HG02981 (cell line): ENCODE measurements at regions not wholly inside any gene's neighbourhood (a gene's known extent, or its start where the extent isn't known, plus 50 kb on each side); places are given as distances from the start of the nearest gene placed in this dataset.

Experiments
- ATAC-seq: cut with Tn5 transposase; IDR thresholded peaks from one replicate; pipeline ENCODE4 v1.9.1; 2021; ENCODE audit warnings: mild to moderate bottlenecking, moderate library complexity; ENCODE audit not compliant: unreplicated experiment

DNA sequence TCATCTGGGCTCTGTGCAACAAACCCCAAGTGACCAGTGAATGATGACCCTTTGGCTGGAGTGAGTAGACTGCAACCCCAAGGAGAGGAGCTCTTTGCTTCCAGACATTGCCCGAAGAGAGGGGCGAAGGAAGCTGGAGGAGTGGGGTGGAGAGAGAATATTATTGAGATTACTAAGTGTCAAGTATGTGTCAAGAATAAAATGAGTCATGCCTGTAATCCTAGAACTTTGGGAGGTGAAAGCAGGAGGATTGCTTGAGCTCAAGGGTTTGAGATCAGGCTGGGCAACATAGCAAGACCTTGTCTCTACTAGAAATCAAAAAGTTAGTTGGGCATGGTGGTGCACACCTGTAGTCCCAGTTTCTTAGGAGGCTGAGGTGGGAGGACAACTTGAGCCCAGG lies 142.0 kb upstream of the CCL2 start:
- ATAC-seq = no peak

DNA sequence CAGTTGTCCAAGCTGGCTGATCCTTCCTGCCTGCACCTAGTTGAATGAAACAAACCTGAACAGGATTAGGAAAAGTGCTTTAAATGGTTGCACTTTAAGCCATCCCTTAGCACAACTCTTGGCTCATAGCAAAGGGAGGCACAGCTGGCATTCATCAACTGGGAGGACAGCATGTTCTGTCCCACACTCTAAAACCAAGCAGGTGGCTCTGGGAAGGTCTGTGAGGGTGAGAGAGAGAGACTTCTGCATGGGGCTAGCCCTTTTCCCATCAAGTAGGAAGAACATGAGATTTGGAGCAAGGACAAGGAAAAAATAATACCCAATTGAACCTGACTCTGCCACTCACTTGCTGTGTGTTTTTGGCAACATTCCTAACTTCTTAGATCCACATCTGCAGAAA lies 140.9 kb upstream of the CCL2 start:
- ATAC-seq = no peak

DNA sequence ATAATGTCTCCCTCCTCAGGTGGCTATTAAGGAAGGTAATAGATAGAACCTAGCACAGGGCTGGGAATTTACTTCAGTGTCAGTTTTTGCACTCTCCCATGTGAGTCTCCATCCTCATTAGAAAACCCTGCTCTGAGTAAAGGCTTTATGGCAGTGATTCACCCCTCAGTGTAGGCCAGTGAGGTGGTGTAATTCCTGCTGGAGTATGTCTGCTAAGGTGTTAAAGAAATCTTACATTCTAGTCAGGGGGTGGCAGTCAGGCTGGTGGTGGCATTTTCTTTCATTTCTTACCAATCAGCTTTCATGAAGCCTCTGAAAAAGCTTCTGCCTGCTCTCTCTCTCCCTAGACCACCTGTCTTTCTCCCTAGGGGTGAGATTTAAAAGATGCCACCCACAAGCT lies 138.8 kb upstream of the CCL2 start:
- ATAC-seq = no peak

DNA sequence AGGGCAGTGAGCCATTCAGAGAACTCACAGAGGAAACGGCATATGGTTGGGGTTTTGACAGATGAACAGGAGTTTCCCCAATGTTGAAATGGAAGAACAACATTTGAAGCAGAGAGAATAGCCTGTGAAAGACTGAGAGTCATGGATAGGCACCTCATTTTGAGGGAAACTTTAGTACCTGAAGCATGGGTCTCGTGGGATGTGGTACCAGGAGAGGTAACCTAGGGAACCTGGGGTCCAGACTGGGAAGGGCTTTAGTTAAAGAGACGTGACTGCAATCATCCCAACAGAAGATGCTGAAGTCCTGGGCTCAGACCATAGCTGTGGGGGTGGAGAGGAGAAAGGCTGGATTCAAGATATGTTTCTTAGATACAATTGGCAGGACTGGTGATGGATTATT lies 137.8 kb upstream of the CCL2 start:
- ATAC-seq = no peak

- ATAC-seq = no peak
Measured at GRCh38 chr17:34117811-34118210, 137.3 kb upstream of the CCL2 start.

- no peak for ATAC-seq
Measured at GRCh38 chr17:34118564-34118963, 136.5 kb upstream of the CCL2 start.

DNA sequence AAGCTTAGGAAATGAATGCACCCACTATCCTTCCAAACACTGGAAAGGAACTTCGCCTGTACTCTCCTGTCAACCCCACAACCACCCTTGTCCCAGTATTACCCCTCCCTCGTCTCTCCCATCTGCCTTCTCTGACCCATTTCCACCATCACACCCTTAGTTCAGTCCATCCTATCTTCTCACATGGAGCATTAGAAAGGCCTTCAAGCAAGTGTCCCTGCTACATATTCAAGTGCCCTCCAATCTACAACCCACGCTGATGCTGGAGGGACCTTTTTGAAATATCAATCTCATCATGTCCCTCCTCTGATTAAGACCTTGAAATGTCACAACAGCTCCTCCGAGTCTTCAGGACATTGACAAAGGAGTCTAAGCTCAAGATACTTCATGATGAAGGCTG lies 133.8 kb upstream of the CCL2 start:
- no peak for ATAC-seq

DNA sequence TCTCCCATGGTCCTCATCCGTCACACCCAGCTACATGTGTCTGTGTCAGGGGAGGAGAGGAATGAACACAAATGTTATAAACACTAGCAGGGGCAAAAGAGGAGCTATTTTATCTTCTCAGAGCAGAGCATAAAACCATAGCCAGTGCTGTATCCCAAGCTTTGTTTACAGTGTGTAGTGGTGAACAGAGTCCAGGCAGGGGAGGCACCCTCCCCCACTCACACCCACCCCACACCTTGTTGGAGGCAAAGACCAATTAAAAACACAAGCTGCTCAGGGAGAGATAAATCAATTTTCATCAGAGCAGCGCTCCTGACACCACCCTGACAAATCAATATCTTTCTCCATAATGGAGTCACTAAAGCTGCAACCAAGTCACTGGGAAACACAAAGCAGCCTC lies 132.6 kb upstream of the CCL2 start:
- no peak for ATAC-seq

DNA sequence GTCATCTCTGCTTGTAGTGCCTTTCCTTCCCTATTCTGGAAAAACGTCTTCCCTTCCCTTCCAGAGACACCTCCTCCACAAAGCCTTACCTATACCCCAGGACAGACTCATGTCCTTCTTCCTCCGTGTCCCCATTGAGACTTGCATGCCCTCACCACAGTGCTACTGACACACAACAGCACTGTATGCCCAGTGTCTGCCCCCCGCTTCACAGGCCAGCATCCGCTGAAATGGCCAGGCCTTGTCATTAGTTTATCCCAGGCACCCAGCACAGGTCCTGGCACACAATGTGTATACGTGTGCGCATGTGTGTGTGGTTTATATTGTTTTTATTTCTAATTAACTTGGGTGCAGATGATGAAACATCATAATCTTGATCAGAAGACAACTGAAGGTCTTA lies 130.1 kb upstream of the CCL2 start:
- ATAC-seq = no peak

DNA sequence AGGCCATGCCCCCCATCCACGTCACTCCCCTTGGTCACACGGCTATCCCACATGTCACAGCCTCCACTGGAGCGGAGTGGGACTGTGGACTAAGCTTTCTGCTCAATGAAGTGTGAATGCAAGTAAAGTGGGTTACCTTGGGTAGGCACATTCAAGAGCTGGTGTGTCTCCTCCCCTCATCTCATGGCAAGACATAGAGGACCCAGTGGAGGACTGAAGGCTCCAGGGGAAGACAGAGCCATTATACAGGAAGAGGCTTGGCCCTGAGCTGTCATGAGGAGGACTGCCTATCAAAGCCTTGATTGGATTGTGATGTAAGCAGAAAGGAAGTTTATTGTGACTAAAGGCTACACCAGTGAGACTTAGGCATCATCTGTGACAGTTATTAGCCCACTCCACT lies 129.2 kb upstream of the CCL2 start:
- no peak for ATAC-seq

- no peak for ATAC-seq
Measured at GRCh38 chr17:34126496-34126895, 128.6 kb upstream of the CCL2 start.

DNA sequence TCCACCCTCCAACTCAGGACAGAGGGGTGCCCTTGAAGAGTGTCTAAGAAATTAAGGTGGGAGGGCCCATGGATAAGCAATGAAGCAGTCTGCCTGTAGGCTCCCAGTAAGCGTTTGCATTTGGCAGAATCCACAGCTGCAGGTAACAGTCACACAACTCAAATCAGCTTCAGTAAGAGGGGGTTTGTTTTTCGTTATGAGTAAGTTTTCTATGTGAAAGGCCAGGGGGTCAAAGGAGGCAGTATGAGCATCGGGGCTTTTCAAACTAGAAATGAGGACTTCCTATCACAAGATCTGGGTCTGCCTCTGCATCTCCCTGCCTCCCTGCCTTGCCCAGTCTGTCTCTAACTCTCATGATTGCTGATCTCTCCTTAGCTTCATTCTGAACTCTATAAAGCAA lies 128.1 kb upstream of the CCL2 start:
- ATAC-seq = no peak

- no peak for ATAC-seq
Measured at GRCh38 chr17:34130544-34130943, 124.5 kb upstream of the CCL2 start.

DNA sequence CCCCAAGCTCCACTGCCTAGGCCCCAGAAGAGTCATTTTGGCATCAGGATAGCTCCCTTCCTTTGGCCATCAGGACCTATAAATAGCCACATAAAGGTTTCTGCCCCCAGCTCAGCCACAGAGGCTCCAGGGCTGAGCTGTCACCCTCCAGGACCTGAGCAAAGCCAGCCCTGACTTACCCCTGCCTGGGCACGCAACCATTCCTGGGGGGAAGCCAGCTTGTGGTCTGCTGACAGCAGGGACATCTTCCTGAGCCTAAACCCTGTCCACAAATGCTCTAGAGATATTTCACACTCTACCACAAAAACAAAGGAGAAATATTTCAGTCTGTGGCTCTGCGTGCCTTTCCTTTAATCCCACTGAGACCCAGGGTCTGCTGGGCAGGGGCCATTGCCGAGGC lies 123.7 kb upstream of the CCL2 start:
- ATAC-seq = no peak

- no peak for ATAC-seq
Measured at GRCh38 chr17:34133350-34133749, 121.7 kb upstream of the CCL2 start.

DNA sequence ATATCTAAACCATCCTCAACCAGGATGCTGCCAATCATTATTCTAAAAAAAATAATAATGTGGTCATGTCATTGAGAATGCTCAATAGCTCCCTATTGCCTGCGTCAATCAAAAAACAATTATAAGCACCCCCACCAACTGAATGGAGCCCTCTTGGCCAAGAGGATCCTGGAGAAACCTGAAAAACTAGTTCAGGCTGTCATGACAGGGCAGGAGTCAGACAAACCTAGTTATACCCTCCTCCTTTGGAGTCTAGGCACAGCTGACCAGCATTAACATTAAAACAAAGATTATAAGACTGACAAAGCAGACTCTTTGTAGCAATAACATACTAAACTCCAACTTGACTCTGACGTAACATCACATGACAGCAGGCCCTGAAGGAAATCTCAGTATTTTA lies 119.2 kb upstream of the CCL2 start:
- ATAC-seq = no peak

DNA sequence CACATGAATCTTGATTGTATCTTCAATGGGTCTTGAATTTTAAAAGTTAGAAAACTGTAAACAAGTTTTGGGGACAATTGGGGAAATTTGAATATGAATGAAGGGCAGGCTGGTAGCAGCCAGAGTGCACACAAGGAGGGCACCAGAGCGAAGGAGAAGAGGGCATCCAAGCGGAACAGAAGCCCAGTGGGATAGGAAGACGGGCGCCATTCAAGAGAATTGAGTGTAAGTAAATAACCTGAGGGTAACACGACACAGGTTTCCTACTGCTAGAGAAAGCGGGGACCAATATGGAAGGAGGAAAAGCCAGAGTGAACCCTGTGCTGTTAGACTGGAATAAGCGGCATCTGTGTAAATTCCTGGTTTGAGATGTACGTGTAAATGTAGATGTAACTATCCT lies 115.1 kb upstream of the CCL2 start:
- no peak for ATAC-seq

GRCh38 chr17:34141590-34141989 lies 113.5 kb upstream of the CCL2 start:
- no peak for ATAC-seq

DNA sequence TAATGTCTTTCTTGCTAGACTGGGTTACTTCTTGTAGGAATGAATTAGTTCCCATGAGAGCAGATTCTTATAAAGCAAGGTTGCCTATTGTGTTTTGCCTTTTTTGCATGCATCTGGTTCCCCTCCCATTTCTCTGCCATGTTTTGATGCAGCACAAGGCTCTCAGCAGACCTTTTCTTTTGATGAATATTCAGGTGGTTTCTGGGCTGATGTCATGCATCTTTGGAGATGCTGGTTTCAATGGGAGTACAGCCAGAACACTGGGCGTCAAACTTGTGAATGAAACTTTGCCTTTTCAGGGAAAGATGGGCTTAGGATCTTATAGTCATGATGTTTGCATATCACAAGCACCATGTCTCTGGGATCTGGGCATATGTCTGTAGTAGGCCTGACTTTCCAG lies 111.7 kb upstream of the CCL2 start:
- no peak for ATAC-seq

GRCh38 chr17:34146440-34147043 lies 108.5 kb upstream of the CCL2 start:
- no peak for ATAC-seq

DNA sequence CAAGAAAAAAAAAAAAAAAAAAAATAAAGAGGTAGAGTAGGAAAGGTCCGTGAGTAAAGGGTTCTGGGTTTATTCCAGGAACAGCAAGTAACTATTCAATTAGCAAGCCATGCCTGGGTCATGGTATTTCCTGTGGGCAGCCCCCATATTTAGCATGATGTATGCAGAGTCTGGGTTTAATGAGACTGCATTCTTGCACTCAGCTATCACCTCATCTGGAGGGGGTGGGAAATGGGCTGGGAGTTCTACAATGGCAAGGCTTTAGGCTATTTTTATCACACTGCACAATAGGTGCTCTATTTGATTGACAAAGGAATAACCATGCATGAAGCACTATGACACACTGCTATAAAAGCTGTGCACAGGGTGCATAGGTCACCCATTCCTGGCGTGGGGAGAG lies 104.0 kb upstream of the CCL2 start:
- no peak for ATAC-seq

- no peak for ATAC-seq
Measured at GRCh38 chr17:34153991-34154390, 101.1 kb upstream of the CCL2 start.

DNA sequence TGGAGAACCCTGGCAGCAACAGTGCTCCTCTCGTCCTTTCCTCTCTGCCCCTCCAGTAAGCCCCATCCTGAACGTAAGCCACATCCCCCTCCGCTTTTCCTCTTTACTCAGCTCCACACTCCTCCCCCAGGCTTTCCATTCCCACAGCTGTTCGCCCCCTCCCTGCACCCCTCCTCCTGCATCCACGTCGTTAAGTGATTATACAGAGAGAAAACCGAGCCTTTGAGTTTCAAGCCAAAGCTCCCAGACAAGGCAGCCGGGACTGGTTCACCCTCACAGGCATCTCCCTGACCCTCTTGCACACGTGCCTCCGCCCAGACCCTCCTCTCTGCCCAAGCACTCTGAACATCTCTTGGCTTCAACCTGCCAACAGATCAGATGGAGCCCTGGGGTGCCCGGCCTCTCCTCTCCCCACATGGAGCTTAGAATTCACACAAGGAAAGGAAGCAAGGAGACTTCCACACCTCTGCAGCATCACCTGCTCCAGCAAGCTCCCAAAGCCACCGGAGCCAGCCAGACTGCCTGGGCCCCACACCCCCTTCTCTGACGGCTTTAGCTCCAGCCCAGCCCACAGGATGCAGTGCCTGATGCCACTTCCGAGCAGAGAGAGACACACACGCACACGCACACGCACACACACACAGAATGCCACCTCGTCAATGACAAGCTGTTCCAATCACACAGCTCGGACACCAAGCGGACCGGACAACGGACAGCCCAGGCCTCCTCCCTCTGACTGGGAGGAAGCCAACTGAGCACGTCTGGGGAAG lies 99.9 kb upstream of the CCL2 start:
- ATAC-seq = no peak
